Bronchial epithelial cell (primary cell): ENCODE measurements at regions not wholly inside any gene's neighbourhood (a gene's known extent, or its start where the extent isn't known, plus 50 kb on each side); places are given as distances from the start of the nearest gene placed in this dataset.
"Not testable (repeated sequence)": the region's sequence is repeated elsewhere in the genome, so short reads cannot be mapped to it uniquely, and the experiment has no call there.

Experiments
- DNase-seq: peaks from one replicate; pipeline ENCODE4 v3.0.0-alpha.2; 2010; ENCODE audit warnings: low read depth
- FAIRE-seq: peaks from 2 replicates; lab custom pipeline; 2011; peaks lifted over from hg19 to GRCh38; lab: Jason Lieb, UNC
- H3K27me3 ChIP-seq: 2 replicates; pipeline ENCODE4 v1.5.1; 2011; ENCODE audit warnings: low read length; ENCODE audit not compliant: control insufficient read depth, insufficient read depth
- H3K36me3 ChIP-seq: 2 replicates; pipeline ENCODE4 v1.5.1; 2011; ENCODE audit warnings: low read length; ENCODE audit not compliant: control insufficient read depth, insufficient read depth
- H3K4me3 ChIP-seq: 2 replicates; pipeline ENCODE4 v1.5.1; 2011; ENCODE audit warnings: mild to moderate bottlenecking, low read depth, low read length, control low read depth
- TF ChIP-seq, protein P1 (sequence below): IDR thresholded peaks from 2 replicates; pipeline ENCODE4 v1.5.1; 2011; ENCODE audit warnings: mild to moderate bottlenecking, moderate library complexity, low read length, control low read depth, inconsistent platforms; ENCODE audit not compliant: insufficient read depth, severe bottlenecking

DNA sequence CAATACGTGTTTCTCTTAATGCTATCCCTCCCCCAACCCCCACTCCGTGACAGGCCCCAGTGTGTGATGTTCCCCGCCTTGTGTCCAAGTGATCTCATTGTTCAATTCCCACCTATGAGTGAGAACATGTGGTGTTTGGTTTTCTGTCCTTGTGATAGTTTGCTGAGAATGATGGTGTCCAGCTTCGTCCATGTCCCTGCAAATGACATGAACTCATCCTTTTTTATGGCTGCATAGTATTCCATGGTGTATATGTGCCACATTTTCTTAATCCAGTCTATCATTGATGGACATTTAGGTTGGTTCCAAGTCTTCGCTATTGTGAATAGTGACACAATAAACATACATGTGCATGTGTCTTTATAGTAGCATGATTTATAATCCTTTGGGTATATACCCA lies 52.5 kb downstream of the KIAA0408 start:
- H3K4me3 ChIP-seq, H3K36me3 ChIP-seq, DNase-seq, H3K27me3 ChIP-seq, FAIRE-seq: not testable (repeated sequence)

DNA sequence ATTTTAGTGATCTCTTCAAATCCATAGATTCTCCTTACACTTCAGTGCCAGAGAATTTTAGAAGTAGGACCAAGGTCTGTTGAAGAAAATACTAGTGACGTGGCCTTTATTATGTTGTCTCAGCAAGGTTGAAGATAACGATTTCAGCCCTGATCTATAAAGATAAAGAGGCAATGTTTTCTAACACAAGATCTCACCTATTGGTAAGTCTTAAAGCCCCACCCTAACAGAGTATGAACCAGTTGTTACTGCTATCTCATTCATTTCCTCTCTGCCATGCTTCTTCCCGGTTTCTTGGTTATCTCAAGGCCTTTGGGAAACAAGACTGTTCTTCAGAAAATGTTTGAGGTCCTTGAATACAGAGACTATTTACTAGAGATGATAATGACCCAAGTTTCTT lies 53.1 kb downstream of the KIAA0408 start:
- Histone ChIP-seq H3K36me3 (no peaks in the 10 kb centered on the region), H3K27me3 (no peaks in the 10 kb centered on the region), H3K4me3 (no peak overlapping the region)
- TF ChIP-seq, protein P1, sequence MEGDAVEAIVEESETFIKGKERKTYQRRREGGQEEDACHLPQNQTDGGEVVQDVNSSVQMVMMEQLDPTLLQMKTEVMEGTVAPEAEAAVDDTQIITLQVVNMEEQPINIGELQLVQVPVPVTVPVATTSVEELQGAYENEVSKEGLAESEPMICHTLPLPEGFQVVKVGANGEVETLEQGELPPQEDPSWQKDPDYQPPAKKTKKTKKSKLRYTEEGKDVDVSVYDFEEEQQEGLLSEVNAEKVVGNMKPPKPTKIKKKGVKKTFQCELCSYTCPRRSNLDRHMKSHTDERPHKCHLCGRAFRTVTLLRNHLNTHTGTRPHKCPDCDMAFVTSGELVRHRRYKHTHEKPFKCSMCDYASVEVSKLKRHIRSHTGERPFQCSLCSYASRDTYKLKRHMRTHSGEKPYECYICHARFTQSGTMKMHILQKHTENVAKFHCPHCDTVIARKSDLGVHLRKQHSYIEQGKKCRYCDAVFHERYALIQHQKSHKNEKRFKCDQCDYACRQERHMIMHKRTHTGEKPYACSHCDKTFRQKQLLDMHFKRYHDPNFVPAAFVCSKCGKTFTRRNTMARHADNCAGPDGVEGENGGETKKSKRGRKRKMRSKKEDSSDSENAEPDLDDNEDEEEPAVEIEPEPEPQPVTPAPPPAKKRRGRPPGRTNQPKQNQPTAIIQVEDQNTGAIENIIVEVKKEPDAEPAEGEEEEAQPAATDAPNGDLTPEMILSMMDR = no peak
- DNase-seq (no peak), FAIRE-seq (no peak)

- no peak overlapping the region for H3K4me3 ChIP-seq
- no peak for FAIRE-seq
These were observed 54.5 kb downstream of the KIAA0408 start for GRCh38 chr6:127404594-127405178.

GRCh38 chr6:127404133-127404532 lies 55.1 kb downstream of the KIAA0408 start:
- FAIRE-seq (no peak), DNase-seq (no peak)
- no peaks in the 10 kb centered on the region for H3K27me3 ChIP-seq
- H3K4me3 ChIP-seq = no peak overlapping the region
- TF ChIP-seq, protein P1 = no peak
- H3K36me3 ChIP-seq = no peaks in the 10 kb centered on the region

More at GRCh38 chr6:127404594-127405178, 54.5 kb downstream of the KIAA0408 start:
- peak; percentile 28 for DNase-seq
- H3K27me3 ChIP-seq = no peaks in the 10 kb centered on the region
- H3K36me3 ChIP-seq = no peaks in the 10 kb centered on the region
- TF ChIP-seq, protein P1 = no peak

DNA sequence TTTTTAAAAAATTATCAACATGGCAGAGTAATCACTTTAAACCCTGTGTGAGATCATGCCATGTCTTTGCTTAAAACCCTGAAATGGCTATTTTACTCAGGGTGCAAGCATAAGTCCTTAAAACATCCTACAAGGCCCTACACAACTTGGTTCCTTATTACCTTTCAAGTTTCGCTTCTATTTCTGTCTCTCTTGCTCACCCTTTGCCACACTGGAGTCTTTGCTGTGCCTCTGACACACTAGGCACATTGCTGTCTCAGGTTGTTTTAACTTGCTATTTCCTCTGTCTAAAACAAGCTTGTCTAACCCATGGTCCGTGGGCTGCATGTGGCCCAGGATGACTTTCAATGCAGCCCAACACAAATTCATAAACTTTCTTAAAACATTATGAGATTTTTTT lies 55.6 kb downstream of the KIAA0408 start:
- H3K4me3 ChIP-seq = no peak overlapping the region
- TF ChIP-seq, protein P1 = no peak
- no peaks in the 10 kb centered on the region for H3K27me3 ChIP-seq
- no peaks in the 10 kb centered on the region for H3K36me3 ChIP-seq
- DNase-seq (no peak), FAIRE-seq (no peak)

DNA sequence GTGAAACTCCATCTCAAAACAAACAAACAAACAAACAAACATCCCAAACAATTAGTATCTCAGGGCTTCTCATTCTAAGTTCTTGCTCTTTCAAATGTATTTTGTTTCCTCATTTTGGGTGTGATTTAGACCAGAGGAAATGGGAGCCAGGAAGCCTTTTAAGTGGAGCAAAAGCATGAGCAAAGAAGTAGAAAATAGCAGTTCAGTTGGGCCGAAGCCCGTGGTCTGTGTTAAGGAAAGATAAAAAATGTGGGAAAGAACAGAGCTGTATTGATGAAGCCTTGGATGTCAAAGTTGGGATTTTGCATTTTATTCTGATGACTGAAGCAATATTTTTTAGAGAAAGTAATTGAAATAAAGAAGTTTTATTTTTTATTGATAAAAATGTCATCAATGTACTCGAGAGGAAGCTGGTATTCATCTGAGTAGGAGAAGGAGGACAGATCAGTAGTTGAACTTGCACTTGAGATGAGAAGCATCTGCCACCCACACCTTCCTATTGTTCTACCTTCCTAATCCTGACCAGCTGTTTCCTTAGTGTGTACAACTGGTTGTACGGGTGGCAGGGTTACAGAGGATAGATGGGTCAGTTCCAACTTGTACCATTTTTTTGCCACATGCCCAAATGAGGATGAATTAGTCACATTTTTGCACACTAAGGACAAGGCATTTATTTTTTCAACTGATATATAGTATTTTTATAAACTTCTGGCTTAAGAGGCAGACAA lies 56.1 kb downstream of the KIAA0408 start:
- Histone ChIP-seq H3K36me3 (no peaks in the 10 kb centered on the region), H3K27me3 (no peaks in the 10 kb centered on the region), H3K4me3 (no peak overlapping the region)
- TF ChIP-seq, protein P1 = no peak
- DNase-seq = peak; percentile 44
- no peak for FAIRE-seq
